HG03060 (cell line): ENCODE measurements at regions not wholly inside any gene's neighbourhood (a gene's known extent, or its start where the extent isn't known, plus 50 kb on each side); places are given as distances from the start of the nearest gene placed in this dataset.
"Not testable (repeated sequence)": the region's sequence is repeated elsewhere in the genome, so short reads cannot be mapped to it uniquely, and the experiment has no call there.

Experiments used
- ATAC-seq: cut with Tn5 transposase; IDR thresholded peaks from one replicate; pipeline ENCODE4 v1.9.1; 2021; ENCODE audit warnings: low read depth, moderate number of reproducible peaks; ENCODE audit not compliant: unreplicated experiment

GRCh38 chr2:7694076-7694985 lies 777.1 kb downstream of the RNF144A start:
- ATAC-seq: no peak

DNA sequence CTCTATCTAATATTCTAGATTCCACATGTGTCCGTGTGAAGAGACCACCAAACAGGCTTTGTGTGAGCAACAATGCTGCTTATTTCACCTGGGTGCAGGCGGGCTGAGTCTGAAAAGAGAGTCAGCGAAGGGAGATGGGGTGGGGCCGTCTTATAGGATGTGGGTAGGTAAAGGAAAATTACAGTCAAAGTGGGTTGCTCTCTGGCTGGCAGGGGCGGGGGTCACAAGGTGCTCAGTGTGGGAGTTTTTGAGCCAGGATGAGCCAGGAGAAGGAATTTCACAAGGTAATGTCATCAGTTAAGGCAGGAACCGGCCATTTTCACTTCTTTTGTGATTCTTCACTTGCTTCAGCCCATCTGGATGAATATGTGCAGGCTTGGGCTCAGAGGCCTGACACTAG lies 779.3 kb downstream of the RNF144A start:
- ATAC-seq: not testable (repeated sequence)

- ATAC-seq: no peak
Measured at GRCh38 chr2:7697052-7697451, 779.8 kb downstream of the RNF144A start.

- no peak for ATAC-seq
Measured at GRCh38 chr2:7701791-7702190, 784.6 kb downstream of the RNF144A start.

- no peak for ATAC-seq
Measured at GRCh38 chr2:7703048-7703447, 785.8 kb downstream of the RNF144A start.

- ATAC-seq: no peak
Measured at GRCh38 chr2:7703543-7704144, 786.4 kb downstream of the RNF144A start.

GRCh38 chr2:7704296-7704865 lies 787.2 kb downstream of the RNF144A start:
- no peak for ATAC-seq

GRCh38 chr2:7706791-7707190 lies 789.6 kb downstream of the RNF144A start:
- ATAC-seq: no peak

DNA sequence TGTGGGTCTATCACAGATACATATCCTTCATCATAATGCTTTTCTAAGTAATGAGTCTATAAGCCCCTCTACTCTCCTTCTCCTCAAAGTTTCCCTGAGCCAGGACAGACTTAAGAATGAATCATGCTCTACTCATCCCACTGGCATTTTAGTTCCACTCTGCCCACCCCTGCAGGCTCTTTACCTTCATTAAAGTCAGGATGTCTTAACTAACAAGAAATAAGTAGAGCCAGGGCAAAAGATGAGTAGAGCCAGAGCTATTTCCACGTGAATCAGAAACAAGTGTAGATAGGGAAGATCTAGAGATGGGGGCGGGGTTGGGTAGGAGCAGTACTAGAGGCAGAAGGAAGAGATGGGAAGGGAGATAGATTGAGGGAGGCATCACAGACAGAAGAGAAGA lies 790.5 kb downstream of the RNF144A start:
- no peak for ATAC-seq

GRCh38 chr2:7709907-7710306 lies 792.7 kb downstream of the RNF144A start:
- no peak for ATAC-seq

DNA sequence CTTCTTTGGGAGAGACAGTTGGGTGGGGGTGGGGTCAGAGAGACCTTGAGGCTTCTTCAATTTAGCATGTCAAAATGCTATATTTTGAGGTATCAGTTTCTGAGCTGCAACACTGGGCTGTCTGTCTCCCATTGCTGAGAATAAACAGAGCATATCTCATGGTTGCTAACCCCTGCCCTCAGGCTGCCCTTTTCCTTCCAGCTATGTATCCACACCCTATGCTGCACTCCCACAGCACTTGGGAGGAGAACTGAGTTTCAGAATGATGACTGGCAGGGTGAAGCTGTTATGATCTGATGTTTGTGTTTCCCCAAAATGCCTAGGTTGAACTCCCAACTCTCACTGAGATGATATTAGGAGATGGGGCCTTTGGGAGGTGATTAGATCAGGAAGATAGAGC lies 794.0 kb downstream of the RNF144A start:
- ATAC-seq: no peak

DNA sequence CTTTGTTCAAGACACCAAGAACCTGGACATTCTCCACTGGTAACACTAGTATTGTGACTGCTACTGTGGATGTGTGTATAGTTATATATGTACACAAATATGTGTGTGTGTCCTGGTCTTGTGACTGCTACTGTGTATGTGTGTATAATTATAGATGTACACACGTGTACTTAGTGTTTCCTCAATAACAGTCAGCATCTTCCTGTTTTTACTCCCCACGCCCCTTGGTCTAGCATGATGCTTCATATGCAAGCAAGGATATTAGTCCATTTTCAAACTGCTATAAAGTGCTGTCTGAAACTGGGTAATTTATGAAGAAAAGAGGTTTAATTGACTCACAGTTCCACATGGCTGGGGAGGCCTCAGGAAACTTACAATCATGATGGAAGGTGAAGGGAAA lies 802.7 kb downstream of the RNF144A start:
- ATAC-seq: no peak

DNA sequence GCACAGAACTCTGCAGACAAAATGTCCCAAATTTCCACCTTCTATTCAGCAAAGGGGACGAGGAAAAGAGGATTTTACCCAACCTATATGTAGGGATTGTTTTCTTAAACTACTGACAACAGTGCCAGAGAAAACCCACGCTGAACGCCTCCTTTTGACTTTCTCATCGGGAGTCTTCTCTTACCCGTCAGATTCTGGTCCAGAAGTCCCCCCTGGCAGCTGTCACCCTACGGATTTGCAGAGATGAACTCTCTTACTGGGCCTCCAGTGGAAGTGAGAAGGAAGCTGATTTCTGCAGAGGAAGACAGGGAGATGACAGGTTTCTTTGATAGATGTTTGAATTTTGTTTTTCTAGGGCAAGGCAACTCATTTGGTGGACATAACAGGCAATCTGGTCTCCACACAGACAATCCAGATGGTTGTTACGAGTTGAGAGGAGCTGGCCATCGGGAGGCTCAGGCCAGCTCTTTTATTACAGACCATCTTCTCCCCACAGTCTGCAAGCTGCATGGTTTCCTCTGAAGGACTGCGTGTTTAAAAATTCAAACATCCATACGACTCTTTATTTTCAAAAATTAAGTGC lies 804.3 kb downstream of the RNF144A start:
- ATAC-seq: no peak

DNA sequence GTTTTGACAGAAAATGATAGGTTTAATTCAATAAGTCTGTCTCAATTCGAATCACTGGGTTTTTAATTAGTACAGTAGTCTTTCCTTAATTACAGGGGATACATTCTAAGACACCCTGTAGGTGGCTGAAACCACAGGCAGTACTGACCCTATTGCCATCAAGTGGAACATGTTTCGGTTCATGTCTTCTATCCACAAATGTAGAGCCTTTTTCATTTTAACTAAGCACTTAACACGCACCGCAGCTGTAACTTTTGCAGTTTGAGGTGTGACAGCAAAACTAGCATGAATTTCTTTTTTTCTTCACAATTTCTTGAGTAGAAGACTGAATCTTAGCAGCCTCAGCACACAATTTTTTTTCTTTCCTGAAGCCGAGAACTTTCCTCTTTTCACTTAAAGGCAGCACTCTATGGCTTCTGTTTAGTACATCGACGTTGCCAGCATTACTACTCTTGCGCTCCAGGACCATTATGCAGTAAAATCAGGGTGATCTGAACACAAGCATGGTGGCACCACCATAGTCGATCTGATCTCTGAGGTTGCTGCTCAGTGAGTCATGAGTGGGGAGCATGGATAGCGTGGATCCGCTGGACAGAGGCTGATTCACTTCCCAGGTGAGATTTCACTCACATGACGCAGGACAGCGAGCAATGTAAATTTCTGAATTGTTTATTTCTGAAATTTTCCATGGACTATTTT lies 805.1 kb downstream of the RNF144A start:
- no peak for ATAC-seq

DNA sequence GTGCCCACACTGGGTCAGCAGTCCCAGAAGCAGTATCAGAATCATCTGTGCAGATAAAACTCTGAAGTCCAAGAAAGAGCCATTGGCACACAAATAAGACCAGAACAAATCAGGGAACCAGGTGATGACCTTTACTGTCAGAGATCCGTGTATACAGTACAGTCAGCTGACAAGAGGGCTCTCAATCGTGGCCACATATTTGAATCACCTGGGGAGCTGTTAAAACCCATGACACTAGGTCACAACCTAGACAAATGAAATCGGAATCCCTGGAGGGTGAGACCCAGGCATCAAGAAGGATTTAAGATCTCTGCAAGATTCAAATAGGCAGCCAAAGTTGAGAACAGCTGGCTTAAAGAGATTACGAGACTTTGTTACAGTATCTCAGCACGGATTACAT lies 807.1 kb downstream of the RNF144A start:
- no peak for ATAC-seq

GRCh38 chr2:7725171-7725849 lies 808.1 kb downstream of the RNF144A start:
- no peak for ATAC-seq

DNA sequence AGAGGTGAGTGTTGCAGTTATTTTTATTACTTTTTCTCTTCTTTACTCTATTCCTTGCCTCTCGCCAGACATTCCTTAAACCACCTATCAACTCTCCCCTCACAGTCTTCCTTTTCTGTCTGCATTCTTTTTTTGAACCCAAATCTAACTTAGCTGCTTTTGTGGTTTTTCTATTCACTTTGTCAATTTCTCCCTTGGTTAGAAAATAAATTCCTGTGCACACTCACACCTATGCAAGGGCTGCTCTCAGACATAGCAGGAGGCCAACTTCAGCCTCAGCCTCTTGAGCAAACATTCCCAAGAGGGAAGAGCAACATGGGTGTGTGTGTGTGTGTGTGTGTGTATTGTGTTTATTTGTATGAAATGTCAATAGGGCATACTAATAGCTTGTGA lies 808.6 kb downstream of the RNF144A start:
- ATAC-seq: no peak

- ATAC-seq: no peak
Measured at GRCh38 chr2:7726989-7727388, 809.8 kb downstream of the RNF144A start.

DNA sequence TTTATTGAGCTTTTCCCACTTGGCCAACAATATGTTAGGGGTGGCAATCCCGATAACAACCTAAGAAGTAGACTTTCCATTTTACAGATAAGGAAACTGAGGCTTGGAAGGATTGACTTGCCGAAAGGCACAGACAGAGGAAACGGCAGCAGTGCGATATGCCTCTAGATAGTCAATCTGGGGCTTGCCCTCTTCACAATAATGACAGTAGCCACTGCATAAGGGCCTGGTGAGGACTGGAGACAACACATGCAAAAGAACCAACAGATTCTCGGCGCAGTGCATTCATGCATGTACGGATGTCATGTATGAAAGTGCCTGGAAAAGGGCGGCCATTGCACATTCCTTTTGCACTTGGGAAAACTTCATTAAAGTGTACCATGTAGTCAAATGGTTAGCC lies 811.2 kb downstream of the RNF144A start:
- no peak for ATAC-seq

DNA sequence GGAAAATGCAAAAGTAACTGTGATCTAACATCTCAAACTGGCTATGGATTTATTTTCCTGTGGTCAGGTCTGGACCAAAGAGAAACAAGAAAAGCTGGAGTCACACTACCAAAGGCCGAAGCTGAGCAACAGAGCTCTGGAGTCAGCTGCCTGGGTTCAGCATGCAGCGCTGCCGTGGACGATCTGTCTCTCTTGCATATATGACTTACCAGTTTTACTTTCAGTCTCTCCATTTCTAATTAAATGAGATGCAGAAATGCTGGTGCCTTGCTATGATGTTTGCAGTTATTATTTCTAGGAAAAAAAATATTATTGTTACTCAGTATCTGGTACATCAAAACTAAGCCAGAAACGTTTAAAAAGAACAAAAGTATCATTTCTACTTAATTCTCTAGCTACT lies 813.2 kb downstream of the RNF144A start:
- no peak for ATAC-seq
